ENCODE measurements at regions not wholly inside any gene's neighbourhood (a gene's known extent, or its start where the extent isn't known, plus 50 kb on each side); places are given as distances from the start of the nearest gene placed in this dataset.

- no peak for DNase-seq (ENCODE audit: low read depth)
Measured at GRCh38 chr17:51548125-51548524, 287.8 kb downstream of the UTP18 start.

GRCh38 chr17:51555153-51555552 is 294.8 kb downstream of the UTP18 start:
- no peak for DNase-seq (ENCODE audit: low read depth)

GRCh38 chr17:51559778-51560177 is 299.4 kb downstream of the UTP18 start:
- DNase-seq (ENCODE audit: low read depth): no peak

- no peak for DNase-seq (ENCODE audit: low read depth)
Measured at GRCh38 chr17:51560398-51560797, 300.1 kb downstream of the UTP18 start.

GRCh38 chr17:51563961-51564360 is 303.6 kb downstream of the UTP18 start:
- no peak for DNase-seq (ENCODE audit: low read depth)

- no peak for DNase-seq (ENCODE audit: low read depth)
Measured at GRCh38 chr17:51572115-51572514, 311.8 kb downstream of the UTP18 start.

Data from M059J (cell line).